ENCODE measurements at regions not wholly inside any gene's neighbourhood (a gene's known extent, or its start where the extent isn't known, plus 50 kb on each side); places are given as distances from the start of the nearest gene placed in this dataset.

DNA sequence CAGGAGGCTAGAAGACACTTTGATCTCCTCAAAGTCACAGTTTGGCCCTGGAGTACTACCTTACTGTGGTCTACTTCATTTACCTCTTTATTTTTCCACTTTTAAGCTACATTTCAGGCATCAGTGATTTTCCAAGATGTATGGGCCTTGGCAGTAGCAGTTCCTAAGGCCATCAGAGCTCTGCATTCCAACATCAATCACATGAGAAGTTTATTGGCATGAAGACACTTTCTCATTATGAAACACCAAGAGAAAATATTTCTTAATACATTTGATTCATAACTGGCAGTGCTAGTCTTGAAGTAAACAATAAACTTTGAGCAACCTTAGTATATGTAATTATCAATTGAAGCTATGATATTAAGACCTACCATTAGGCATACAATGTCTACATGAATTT, 178.1 kb downstream of the IL15 start:
- no peak for TF ChIP-seq CTCF (conservative IDR thresholded peaks at IDR 0.05; ENCODE audit: low read depth, low read length)
- no peak for DNase-seq (ENCODE audit: low read depth)
- no peak overlapping the region for H3K4me3 ChIP-seq (ENCODE audit: low read depth, low read length)

DNA sequence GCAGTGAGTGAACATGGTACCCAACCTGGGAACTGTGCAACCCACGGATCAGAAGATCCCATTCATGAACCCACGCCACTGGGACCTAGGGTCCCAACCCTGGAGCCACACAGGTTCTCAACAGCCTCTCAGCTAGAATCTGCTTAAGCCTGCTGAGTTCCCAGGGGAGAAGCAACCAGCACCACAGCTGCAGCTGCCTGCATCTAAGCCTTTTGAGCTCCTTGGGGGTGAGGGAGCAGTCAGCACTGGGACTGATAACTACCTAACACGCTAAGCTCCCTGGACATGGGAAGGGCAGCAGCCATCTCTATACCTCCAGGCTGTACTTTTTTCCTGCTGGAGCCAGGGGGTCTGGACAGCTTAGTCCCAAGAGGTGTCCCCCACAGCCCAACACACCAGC, 179.3 kb downstream of the IL15 start:
- TF ChIP-seq CTCF (conservative IDR thresholded peaks at IDR 0.05; ENCODE audit: low read depth, low read length) = no peak
- H3K4me3 ChIP-seq (ENCODE audit: low read depth, low read length) = no peak overlapping the region
- DNase-seq (ENCODE audit: low read depth) = no peak

GRCh38 chr4:141826260-141826659, 189.9 kb downstream of the IL15 start:
- no peak for TF ChIP-seq CTCF (conservative IDR thresholded peaks at IDR 0.05; ENCODE audit: low read depth, low read length)
- H3K4me3 ChIP-seq (ENCODE audit: low read depth, low read length) = no peak overlapping the region
- no peak for DNase-seq (ENCODE audit: low read depth)

GRCh38 chr4:141833209-141833608, 196.8 kb downstream of the IL15 start:
- TF ChIP-seq CTCF (conservative IDR thresholded peaks at IDR 0.05; ENCODE audit: low read depth, low read length) = no peak
- DNase-seq (ENCODE audit: low read depth) = no peak
- H3K4me3 ChIP-seq (ENCODE audit: low read depth, low read length) = no peak overlapping the region

DNA sequence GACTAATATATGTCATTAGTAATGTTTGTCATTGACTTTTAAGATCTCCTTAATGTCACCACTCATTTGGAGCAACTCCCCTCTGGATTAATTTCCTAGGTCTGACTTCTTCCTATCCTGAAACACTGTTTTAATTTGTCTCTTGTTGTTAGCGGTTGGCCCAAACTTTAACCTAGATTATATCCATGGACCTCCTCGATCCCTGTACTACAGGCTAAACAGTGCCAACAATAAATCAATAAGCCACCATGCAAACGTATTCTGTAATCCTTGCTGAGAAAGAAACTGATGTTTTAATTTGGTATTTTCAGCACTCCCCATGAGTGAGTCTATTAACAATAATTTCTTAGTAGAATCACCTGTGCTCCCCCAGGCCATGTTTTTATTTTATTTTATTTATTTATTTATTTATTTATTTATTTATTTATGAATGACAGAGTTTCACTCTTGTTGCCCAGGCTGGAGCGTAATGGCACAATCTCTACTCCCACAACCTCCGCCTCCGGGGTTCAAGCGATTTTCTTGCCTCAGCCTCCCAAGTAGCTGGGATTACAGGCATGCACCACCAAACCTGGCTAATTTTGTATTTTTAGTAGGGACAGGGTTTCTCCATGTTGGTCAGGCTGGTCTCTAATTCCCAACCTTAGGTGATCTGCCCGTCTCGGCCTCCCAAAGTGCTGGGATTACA, 204.1 kb downstream of the IL15 start:
- TF ChIP-seq CTCF (conservative IDR thresholded peaks at IDR 0.05; ENCODE audit: low read depth, low read length) = no peak
- no peak overlapping the region for H3K4me3 ChIP-seq (ENCODE audit: low read depth, low read length)
- no peak for DNase-seq (ENCODE audit: low read depth)

DNA sequence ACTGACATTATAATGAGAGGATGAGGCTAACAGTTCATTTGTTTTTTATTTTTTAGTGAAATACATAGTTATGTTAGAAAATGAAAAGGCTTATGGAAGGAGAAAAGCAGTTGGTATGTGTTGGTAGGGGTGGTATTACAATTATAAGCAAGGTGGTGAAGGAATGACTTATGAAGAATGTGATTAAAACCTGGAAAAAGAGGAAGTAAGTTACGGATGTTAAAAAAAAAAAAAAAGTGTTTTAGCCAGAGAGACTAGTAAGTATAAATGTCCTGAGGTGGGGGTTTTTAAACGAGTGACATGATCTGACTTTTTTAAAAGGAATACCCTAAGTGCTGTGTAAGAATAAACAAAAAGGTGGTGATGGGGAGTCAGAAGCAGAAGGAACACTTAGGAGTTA, 206.8 kb downstream of the IL15 start:
- DNase-seq (ENCODE audit: low read depth) = no peak
- TF ChIP-seq CTCF (conservative IDR thresholded peaks at IDR 0.05; ENCODE audit: low read depth, low read length) = no peak
- no peak overlapping the region for H3K4me3 ChIP-seq (ENCODE audit: low read depth, low read length)

GRCh38 chr4:141845901-141846300, 209.5 kb downstream of the IL15 start:
- H3K4me3 ChIP-seq (ENCODE audit: low read depth, low read length) = no peak overlapping the region
- TF ChIP-seq CTCF (conservative IDR thresholded peaks at IDR 0.05; ENCODE audit: low read depth, low read length) = no peak
- no peak for DNase-seq (ENCODE audit: low read depth)
